GM21360 (cell line): ENCODE measurements at regions not wholly inside any gene's neighbourhood (a gene's known extent, or its start where the extent isn't known, plus 50 kb on each side); places are given as distances from the start of the nearest gene placed in this dataset.

Experiments used
- ATAC-seq: cut with Tn5 transposase; IDR thresholded peaks from one replicate; pipeline ENCODE4 v1.9.1; 2021; ENCODE audit warnings: mild to moderate bottlenecking, moderate library complexity; ENCODE audit not compliant: unreplicated experiment

- no peak for ATAC-seq
Observed at GRCh38 chr1:8147956-8148355, 121.8 kb upstream of the ERRFI1 start.

DNA sequence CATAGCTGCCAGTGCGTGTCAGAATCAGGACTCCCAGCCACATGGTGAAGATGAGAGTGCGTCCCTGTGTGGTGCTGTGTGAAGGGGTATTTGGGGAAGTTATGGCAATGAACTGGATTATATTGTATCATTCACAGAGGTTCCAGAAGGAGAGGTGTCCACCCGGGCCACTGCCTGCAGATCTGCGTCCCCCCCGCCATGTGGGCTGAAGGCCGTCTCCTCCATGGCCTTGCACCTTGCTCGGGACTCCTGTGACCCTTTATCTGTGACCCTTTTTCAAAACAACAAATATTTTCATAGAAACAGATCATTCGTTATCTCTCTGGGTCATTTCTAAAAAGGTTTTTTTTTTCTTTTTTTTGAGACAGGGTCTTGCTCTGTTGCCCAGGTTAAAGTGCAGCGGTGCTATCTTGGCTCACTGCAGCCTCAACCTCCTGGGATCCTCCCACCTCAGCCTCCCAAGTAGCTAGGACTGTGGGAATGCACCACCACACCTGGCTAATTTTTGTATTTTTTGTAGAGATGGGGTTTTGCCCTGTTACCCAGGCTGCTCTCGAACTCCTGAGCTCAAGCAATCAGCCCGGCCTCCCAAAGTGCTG is 120.2 kb upstream of the ERRFI1 start:
- ATAC-seq: no peak

DNA sequence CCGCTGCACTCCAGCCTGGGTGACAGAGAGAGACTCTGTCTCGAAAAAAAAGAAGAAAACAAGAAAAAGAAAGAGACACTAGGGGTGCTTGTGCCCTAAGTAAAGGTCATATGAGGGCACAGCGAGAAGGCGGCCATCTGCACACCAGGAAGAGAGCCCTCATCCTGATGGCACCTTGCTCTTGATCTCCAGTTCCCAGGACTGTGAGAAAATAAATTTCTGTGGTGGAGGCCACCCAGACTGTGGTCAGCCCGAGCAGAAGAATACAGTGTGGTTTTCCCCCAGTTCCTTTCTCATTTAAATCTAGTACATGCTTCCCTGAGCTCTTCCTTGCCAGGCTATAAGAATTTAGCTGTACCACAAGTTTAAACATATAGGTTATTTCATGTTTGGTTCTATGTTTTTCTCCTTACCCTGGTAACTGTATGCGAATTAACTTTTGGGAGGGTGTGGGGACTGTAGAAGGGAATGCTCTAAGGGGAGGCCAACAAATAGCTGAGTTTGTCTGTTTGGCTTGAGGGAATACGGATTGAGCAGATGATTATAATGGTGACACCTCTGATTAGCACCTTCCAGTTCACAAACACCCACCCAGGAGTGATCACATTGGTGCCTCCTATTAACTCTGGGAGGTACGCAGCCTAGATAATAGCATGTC is 119.6 kb upstream of the ERRFI1 start:
- no peak for ATAC-seq

GRCh38 chr1:8144323-8144722 is 118.2 kb upstream of the ERRFI1 start:
- no peak for ATAC-seq

DNA sequence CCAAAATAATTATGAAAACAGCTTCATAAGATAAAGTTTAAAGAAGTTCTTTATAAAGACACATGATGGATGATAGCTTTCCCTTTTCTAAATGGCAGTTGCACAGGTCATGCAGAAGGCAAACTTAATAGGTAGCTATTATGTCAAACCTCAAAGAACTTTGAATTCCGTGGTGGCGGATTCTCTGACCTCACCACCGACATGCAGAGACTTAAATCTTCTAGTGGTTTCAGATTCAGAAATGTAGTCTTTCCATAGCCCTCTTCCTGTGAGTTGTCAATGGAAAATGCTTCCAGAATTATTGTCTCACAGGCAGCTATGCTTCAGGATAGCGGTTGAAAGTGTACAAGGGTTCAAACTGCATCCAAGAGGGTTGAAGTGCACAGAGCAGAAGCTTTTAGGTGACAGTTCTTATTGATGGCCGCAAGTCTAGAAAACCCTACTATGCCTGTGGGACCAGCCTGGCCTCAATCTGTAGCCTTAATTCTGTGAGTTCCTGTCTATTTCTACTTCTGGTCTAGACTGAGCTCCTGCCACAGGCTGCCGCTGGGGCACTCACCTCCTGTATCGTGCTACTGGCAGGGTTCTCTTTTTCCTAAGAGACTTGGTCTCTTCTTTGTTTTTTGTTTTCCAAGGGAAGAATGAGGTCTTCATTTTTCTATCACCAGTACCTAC is 117.0 kb upstream of the ERRFI1 start:
- no peak for ATAC-seq

DNA sequence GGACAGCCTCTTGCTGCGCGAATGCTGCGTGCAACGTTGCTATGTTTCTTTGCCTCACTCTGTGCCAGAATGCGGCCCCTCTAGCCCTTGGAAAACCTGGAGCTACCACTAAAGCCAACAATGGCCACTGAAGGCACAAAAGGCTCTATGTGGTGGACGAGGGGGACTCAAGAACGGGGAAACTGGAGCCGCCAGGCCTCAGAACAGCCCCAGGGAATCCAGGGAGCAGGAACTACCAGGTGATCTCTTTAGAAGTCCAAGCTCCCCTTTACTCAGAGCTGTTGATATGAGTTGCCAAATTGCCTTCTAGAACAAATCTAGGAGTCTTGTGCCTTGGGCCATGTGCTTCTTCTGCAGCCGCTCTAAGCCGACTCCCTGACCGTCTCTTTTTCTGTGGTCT is 113.8 kb upstream of the ERRFI1 start:
- no peak for ATAC-seq

- no peak for ATAC-seq
Observed at GRCh38 chr1:8139383-8139782, 113.3 kb upstream of the ERRFI1 start.

- ATAC-seq: no peak
Observed at GRCh38 chr1:8138673-8139072, 112.6 kb upstream of the ERRFI1 start.

DNA sequence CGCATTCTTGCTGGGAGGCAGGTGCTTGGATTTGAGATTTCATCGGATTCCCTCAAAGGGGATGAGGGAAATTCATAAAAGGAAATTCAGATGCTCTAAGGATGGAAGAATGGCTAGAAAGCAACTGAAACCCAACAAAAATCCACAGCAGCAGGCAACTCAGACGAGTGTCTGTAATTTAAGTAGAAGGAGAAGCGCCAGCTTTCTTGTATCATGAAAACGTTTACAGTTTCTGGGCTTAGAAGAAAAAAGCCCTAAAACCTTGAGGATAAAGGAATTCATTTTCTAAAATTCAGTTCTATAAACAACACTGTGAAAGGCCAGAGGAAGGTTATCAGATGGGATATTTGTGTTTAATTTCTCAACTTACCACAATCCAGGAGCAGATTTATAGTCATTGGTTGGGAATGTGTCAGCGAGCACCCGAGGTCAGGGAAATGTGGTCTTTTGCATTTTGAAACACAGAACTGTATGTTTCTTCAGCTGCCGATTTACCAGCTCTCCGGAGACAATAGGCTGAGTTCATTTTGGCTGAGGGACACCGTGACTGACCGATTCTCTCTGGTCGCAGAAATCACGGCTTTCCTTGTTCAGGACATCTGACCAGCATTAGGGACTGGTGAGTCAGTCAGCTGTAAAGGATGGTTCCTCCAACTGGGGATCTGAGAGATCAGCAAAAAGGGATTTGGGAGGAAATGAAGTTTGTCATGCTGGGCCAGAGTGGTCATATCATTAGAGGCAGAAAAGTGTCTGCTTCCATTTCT is 111.6 kb upstream of the ERRFI1 start:
- no peak for ATAC-seq

GRCh38 chr1:8136766-8137165 is 110.7 kb upstream of the ERRFI1 start:
- ATAC-seq: no peak

DNA sequence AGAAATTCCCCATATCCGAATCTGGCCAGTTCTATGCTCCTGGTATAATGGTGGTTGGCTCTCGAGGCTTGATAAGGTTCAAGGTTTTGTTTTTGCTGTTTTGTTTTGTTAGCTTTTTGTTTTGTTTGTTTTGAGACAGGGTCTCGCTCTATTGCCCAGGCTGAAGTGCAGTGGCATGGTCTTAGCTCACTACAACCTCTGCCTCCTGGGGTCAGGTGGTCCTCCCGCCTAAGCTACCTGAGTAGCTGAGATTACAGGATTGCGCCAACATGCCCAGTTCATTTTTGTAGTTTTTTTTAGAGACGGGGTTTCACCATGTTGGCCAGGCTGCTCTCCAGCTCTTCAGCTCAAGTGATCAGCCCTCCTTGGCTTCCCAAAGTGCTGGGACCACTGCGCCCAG is 109.1 kb upstream of the ERRFI1 start:
- no peak for ATAC-seq

DNA sequence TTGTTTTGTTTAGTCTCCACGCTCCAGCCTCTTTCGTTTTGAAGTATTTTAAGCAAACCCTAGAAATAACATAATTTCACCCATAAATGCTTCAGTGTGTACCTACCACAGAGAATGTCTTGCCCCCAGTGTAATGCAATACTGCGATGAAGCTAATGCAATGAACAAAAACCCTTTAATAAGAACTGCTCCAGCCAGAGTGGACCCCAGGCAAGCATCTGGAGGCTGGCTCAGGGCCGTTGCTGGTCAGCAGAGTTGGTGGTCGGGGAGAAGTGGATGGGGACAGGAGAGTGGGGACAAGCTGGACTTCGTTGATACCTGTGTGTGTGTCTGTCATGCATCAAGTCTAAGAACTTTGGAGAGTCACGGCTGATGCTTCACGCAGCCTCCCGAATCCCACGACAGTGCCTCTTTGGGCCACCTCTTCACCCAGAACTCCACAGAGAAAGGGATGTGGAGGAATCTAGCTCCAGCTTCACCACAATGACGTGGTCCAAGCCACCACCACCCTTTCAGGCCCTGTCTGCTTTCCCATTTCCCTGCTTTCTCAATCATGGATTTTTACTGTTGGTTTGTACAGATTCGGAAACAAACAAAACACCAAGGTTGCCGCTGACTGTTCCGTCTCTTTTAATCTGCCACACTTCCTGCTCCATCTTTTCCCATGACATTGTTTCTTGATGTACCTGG is 108.6 kb upstream of the ERRFI1 start:
- ATAC-seq: no peak

- ATAC-seq: no peak
Observed at GRCh38 chr1:8133657-8134430, 107.7 kb upstream of the ERRFI1 start.

DNA sequence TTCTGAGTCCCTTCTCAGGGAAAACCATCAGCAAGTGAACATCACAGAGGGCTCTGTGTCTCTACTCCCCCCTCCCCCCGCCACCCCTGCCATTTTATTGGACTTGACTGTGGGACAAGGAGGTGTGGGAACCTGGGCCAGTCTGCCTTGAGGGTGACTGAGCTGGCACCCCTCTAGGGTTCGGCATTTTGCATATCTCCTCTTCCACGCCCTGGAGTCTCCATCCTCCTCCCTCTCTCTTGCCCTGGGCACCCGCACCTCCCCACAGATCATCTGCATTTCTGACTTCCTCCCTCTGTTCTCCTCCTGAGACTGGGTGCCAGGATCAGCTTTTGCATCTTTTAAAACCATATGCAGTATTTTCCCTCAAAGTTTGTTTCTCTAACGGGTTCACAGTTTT is 107.1 kb upstream of the ERRFI1 start:
- no peak for ATAC-seq

GRCh38 chr1:8127171-8127641 is 101.1 kb upstream of the ERRFI1 start:
- ATAC-seq: no peak

GRCh38 chr1:8122477-8123407 is 96.6 kb upstream of the ERRFI1 start:
- no peak for ATAC-seq

DNA sequence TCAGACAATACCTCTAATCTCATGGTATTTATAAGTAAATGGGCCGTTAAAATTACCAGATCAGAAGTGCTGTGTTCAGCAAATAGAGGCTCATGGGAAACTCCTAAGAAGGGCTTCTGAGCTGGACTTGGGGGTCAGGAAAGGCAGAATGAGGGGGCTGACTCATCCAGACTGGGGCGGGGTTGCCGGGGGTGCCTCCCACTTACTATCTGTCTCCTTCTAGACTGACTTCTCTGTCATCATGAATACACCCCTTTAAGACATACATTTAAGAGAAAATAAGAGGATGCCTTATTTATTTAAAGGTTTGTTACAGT is 96.0 kb upstream of the ERRFI1 start:
- no peak for ATAC-seq

- ATAC-seq: no peak
Observed at GRCh38 chr1:8121261-8122159, 95.4 kb upstream of the ERRFI1 start.
